IMR-90 (cell line): ENCODE measurements at regions not wholly inside any gene's neighbourhood (a gene's known extent, or its start where the extent isn't known, plus 50 kb on each side); places are given as distances from the start of the nearest gene placed in this dataset.

ENCODE experiments used
- ATAC-seq: fragments of 200-7000 bp; cut with Tn5 transposase; 2 replicates; pipeline ENCODE4 v1.9.1; 2020; ENCODE audit warnings: low read depth, mild to moderate bottlenecking, moderate library complexity
- BruUV-seq: library from RNA; stranded (reverse); fragments of 400-500 nt; replicated peaks from 2 replicates; lab custom pipeline; 2021; lab: Mats Ljungman, UMichigan
- CTCF ChIA-PET: fragments of 300-600 bp; formaldehyde crosslinking; extraction: SDS; loops from one replicate; lab custom pipeline; 2021; ENCODE audit warnings: antibody characterized with exemption; lab: Yijun Ruan, JAX
- POLR2A ChIA-PET: fragments of 300-600 bp; sonication (Branson Sonifier 250); formaldehyde crosslinking; loops from one replicate; lab custom pipeline; 2022; ENCODE audit warnings: antibody characterized with exemption; ENCODE audit not compliant: unreplicated experiment; lab: Charles Lee
- DNase-seq: peaks from one replicate; pipeline ENCODE4 v3.0.0; 2013
- H2AFZ ChIP-seq: replicated peaks from 2 replicates; pipeline ENCODE3; 2013; ENCODE audit warnings: low read length, mild to moderate bottlenecking; ENCODE audit not compliant: poor library complexity
- H2AK5ac ChIP-seq: 2 replicates; pipeline ENCODE4 v1.6.1; 2013; ENCODE audit warnings: low read depth, low read length, inconsistent platforms
- H2AK9ac ChIP-seq: replicated peaks from 2 replicates; pipeline ENCODE3; 2013; ENCODE audit warnings: mild to moderate bottlenecking, low read depth, low read length, moderate library complexity; ENCODE audit not compliant: poor library complexity
- H2BK120ac ChIP-seq: 2 replicates; pipeline ENCODE4 v1.6.1; 2013; ENCODE audit warnings: low read depth, low read length, inconsistent platforms
- H2BK15ac ChIP-seq: 3 replicates; pipeline ENCODE4 v1.6.1; 2013; ENCODE audit warnings: low read depth, low read length, inconsistent platforms
- H2BK20ac ChIP-seq: 2 replicates; pipeline ENCODE4 v1.6.1; 2013; ENCODE audit warnings: low read depth, mild to moderate bottlenecking, inconsistent platforms, low read length, moderate library complexity
- H2BK5ac ChIP-seq: 2 replicates; pipeline ENCODE4 v1.6.1; 2013; ENCODE audit warnings: mild to moderate bottlenecking, low read depth, low read length, inconsistent platforms; ENCODE audit not compliant: poor library complexity, severe bottlenecking
- H3K14ac ChIP-seq: replicated peaks from 2 replicates; pipeline ENCODE4 v1.6.1; 2013; ENCODE audit warnings: low read depth, low read length, inconsistent platforms
- H3K18ac ChIP-seq: 2 replicates; pipeline ENCODE4 v1.6.1; 2013; ENCODE audit warnings: low read depth, low read length, control low read depth
- H3K23ac ChIP-seq: 2 replicates; pipeline ENCODE4 v1.6.1; 2013; ENCODE audit warnings: low read depth, low read length, inconsistent platforms
- H3K27ac ChIP-seq: 2 replicates; pipeline ENCODE4 v1.5.1; 2013; ENCODE audit warnings: mild to moderate bottlenecking, control low read depth, low read length; ENCODE audit not compliant: insufficient read depth
- H3K27me3 ChIP-seq: 2 replicates; pipeline ENCODE4 v1.6.1; 2013; ENCODE audit warnings: low read length; ENCODE audit not compliant: control insufficient read depth, insufficient read depth
- H3K36me3 ChIP-seq: 2 replicates; pipeline ENCODE4 v1.6.1; 2013; ENCODE audit warnings: low read length, mixed read lengths; ENCODE audit not compliant: control insufficient read depth, insufficient read depth
- H3K4ac ChIP-seq: 2 replicates; pipeline ENCODE4 v1.6.1; 2013; ENCODE audit warnings: low read depth, low read length, inconsistent platforms
- H3K4me1 ChIP-seq: 2 replicates; pipeline ENCODE4 v1.6.1; 2013; ENCODE audit warnings: low read length, mixed read lengths; ENCODE audit not compliant: control insufficient read depth, insufficient read depth
- H3K4me2 ChIP-seq: 2 replicates; pipeline ENCODE4 v1.6.1; 2013; ENCODE audit warnings: low read depth, mild to moderate bottlenecking, control low read depth, low read length, moderate library complexity
- H3K4me3 ChIP-seq: 2 replicates; pipeline ENCODE4 v1.5.1; 2013; ENCODE audit warnings: low read depth, mild to moderate bottlenecking, control low read depth, low read length, moderate library complexity; ENCODE audit not compliant: insufficient read depth
- H3K56ac ChIP-seq: 2 replicates; pipeline ENCODE4 v1.6.1; 2013; ENCODE audit warnings: low read length, inconsistent platforms; ENCODE audit not compliant: insufficient read depth; ENCODE audit errors: extremely low read depth
- H3K79me1 ChIP-seq, 2 experiments: 2 replicates each; pipeline ENCODE4 v1.6.1; 2013; ENCODE audit warnings: low read length in 2 of 2, inconsistent platforms in 1 of 2, low read depth in 1 of 2
- H3K9ac ChIP-seq: 2 replicates; pipeline ENCODE4 v1.6.1; 2013; ENCODE audit warnings: low read depth, low read length, control low read depth
- H3K9me1 ChIP-seq: 2 replicates; pipeline ENCODE4 v1.6.1; 2013; ENCODE audit warnings: low read length, inconsistent platforms; ENCODE audit not compliant: insufficient read depth
- H3K9me3 ChIP-seq: 2 replicates; pipeline ENCODE4 v1.6.1; 2013; ENCODE audit warnings: low read length; ENCODE audit not compliant: control insufficient read depth, insufficient read depth
- H4K20me1 ChIP-seq: 2 replicates; pipeline ENCODE4 v1.6.1; 2013; ENCODE audit warnings: low read length, inconsistent platforms; ENCODE audit not compliant: insufficient read depth
- H4K5ac ChIP-seq: 2 replicates; pipeline ENCODE4 v1.6.1; 2013; ENCODE audit warnings: mild to moderate bottlenecking, low read depth, low read length, control low read depth
- H4K8ac ChIP-seq, 2 experiments: 2 replicates each; pipeline ENCODE4 v1.6.1; 2013; ENCODE audit warnings: low read depth in 2 of 2, low read length in 2 of 2, control low read depth in 1 of 2, inconsistent platforms in 1 of 2
- H4K91ac ChIP-seq: 2 replicates; pipeline ENCODE4 v1.6.1; 2013; ENCODE audit warnings: low read depth, low read length, inconsistent platforms; ENCODE audit not compliant: insufficient read depth
- CEBPB ChIP-seq: IDR thresholded peaks from 2 replicates; pipeline ENCODE4 v1.6.1; 2012; ENCODE audit warnings: low read depth, low read length, improper control_type of control experiment
- CHD1 ChIP-seq: IDR thresholded peaks from 2 replicates; pipeline ENCODE4 v1.6.1; 2012; ENCODE audit warnings: low read depth, low read length, improper control_type of control experiment
- CTCF ChIP-seq: conservative IDR thresholded peaks from 2 replicates; pipeline ENCODE4 v1.5.1; 2012; ENCODE audit warnings: mild to moderate bottlenecking, low read depth, low read length, improper control_type of control experiment
- ELK1 ChIP-seq: fragments of 150-350 bp; IDR thresholded peaks from 2 replicates; pipeline ENCODE4 v1.6.1; 2016; ENCODE audit warnings: low read depth, mild to moderate bottlenecking, low read length, moderate library complexity, borderline replicate concordance
- MAFK ChIP-seq: IDR thresholded peaks from 2 replicates; pipeline ENCODE4 v1.6.1; 2012; ENCODE audit warnings: low read depth, low read length, improper control_type of control experiment
- MAZ ChIP-seq: IDR thresholded peaks from 2 replicates; pipeline ENCODE4 v1.6.1; 2012; ENCODE audit warnings: low read depth, mild to moderate bottlenecking, low read length, improper control_type of control experiment, moderate library complexity, borderline replicate concordance
- POLR2A ChIP-seq: IDR thresholded peaks from 2 replicates; pipeline ENCODE4 v1.6.1; 2012; ENCODE audit warnings: mild to moderate bottlenecking, low read depth, low read length
- RAD21 ChIP-seq: IDR thresholded peaks from 2 replicates; pipeline ENCODE4 v1.6.1; 2012; ENCODE audit warnings: low read length, improper control_type of control experiment
- RCOR1 ChIP-seq: IDR thresholded peaks from 2 replicates; pipeline ENCODE4 v1.6.1; 2012; ENCODE audit warnings: mild to moderate bottlenecking, low read length, improper control_type of control experiment; ENCODE audit not compliant: insufficient replicate concordance
- RFX5 ChIP-seq: IDR thresholded peaks from 2 replicates; pipeline ENCODE4 v1.8.0; 2012; ENCODE audit warnings: low read depth, mild to moderate bottlenecking, low read length, moderate library complexity
- SMC3 ChIP-seq: fragments of 150-350 bp; IDR thresholded peaks from 2 replicates; pipeline ENCODE4 v1.6.1; 2016; ENCODE audit warnings: low read depth, mild to moderate bottlenecking, antibody characterized with exemption, low read length, moderate library complexity
- WGBS, 2 experiments: methylation state at CpG; one replicate each; pipeline versions ENCODE4 v1.1.5 to v1.1.7; 2013; ENCODE audit warnings: missing lambda C conversion rate in 2 of 2; ENCODE audit not compliant: insufficient read length in 1 of 2; ENCODE audit errors: extremely low coverage in 2 of 2; 5-methylcytosine and 5-hydroxymethylcytosine counted together
- dilution Hi-C: fragments of 300-500 bp; cut with HindIII; formaldehyde crosslinking; loops from one replicate; pipeline ENCODE4 v1.14.3; 2018; ENCODE audit warnings: low sequenced_read_pairs; ENCODE audit not compliant: unreplicated experiment
- in situ Hi-C: fragments of 300-500 bp; cut with MboI; formaldehyde crosslinking; loops from 3 replicates; pipeline ENCODE4 v1.14.3; 2019; ENCODE audit warnings: low sequenced_read_pairs, inconsistent platforms, mixed read lengths
- intact Hi-C: fragments of 100-400 bp; cut with micrococcal nuclease; formaldehyde crosslinking; loops from 2 replicates; pipeline ENCODE4 v1.10.0; 2022

GRCh38 chr18:41724195-41724594 is 230.8 kb upstream of the PIK3C3 start:
- H3K27me3 ChIP-seq = no peaks in the 10 kb centered on the region
- no peak for TF ChIP-seq MAZ
- TF ChIP-seq RCOR1 = no peak
- no peak for TF ChIP-seq RAD21
- no peak for TF ChIP-seq MAFK
- no peak for TF ChIP-seq RFX5
- TF ChIP-seq ELK1 = no peak
- TF ChIP-seq SMC3 = no peak
- TF ChIP-seq CEBPB = no peak
- TF ChIP-seq CTCF = no peak
- TF ChIP-seq CHD1 = no peak
- no peak for TF ChIP-seq POLR2A
- no peak overlapping the region for H3K9ac ChIP-seq
- H2AK5ac ChIP-seq = no peak overlapping the region
- no peak overlapping the region for H3K4ac ChIP-seq
- ChIA-PET POLR2A (no interaction called here), CTCF (no interaction called here)
- no peak overlapping the region for H4K91ac ChIP-seq
- no peak for ATAC-seq
- no peak overlapping the region for H2BK20ac ChIP-seq
- H3K4me2 ChIP-seq = no peak overlapping the region
- H3K4me3 ChIP-seq = no peak overlapping the region
- H4K8ac ChIP-seq = no peak overlapping the region
- no peak overlapping the region for H3K27ac ChIP-seq
- in situ Hi-C loops = no loop called here
- WGBS, 2 experiments = 86% methylated on average over 1 of the region's 6 CpGs; no CpG with 5 or more reads in 1 of the 2 experiments
- H4K5ac ChIP-seq = no peak overlapping the region
- H3K18ac ChIP-seq = no peak overlapping the region
- H3K79me1 ChIP-seq = no peaks in the 10 kb centered on the region
- no peak overlapping the region for H2BK120ac ChIP-seq
- H2AFZ ChIP-seq = no peak overlapping the region
- H3K9me3 ChIP-seq = no peaks in the 10 kb centered on the region
- no peaks in the 10 kb centered on the region for H3K9me1 ChIP-seq
- intact Hi-C loops = no loop called here
- no peak overlapping the region for H3K14ac ChIP-seq
- H2BK5ac ChIP-seq = no peak overlapping the region
- no peak for DNase-seq
- dilution Hi-C loops = no loop called here
- H3K36me3 ChIP-seq = no peaks in the 10 kb centered on the region
- H2AK9ac ChIP-seq = no peak overlapping the region
- no peak overlapping the region for H2BK15ac ChIP-seq
- no peak overlapping the region for H3K23ac ChIP-seq
- H3K4me1 ChIP-seq = no peaks in the 10 kb centered on the region
- BruUV-seq = no TSS peak
- no peak overlapping the region for H3K56ac ChIP-seq
- no peaks in the 10 kb centered on the region for H4K20me1 ChIP-seq
